ENCODE measurements at regions not wholly inside any gene's neighbourhood (a gene's known extent, or its start where the extent isn't known, plus 50 kb on each side); places are given as distances from the start of the nearest gene placed in this dataset.

DNA sequence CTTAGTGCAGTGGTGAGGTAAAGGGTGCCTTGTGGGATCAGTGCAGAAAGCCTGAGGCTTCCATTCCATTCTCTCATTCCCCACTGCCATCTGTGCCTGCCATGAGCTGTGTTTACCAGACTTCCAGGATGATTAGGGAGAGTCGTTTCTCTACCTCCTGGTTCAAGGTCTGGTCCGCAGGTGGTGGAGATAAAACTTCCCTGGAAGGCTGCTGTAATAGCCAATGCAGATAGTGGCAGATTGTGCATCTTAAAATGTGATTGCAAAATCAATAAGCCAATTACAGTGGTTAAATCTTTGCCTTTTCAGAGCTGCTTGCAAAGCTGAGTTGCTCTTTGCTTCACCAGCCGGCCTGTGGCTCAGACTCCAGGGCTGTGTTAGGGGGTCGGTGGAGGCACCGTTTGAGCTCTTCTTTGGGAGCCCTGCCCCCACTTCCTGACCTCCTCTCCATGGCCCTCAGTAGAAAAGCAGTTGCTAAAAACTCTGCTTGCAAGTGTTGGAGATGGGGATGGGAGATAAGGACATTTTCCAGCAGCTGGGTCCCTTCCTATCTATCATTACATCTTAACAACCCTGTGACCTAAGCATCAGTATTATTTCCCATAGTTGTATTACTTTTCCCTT lies 95.2 kb upstream of the HS6ST1 start:
- Mint-ChIP-seq H3K27me3 (ENCODE audit: low read depth) (no peaks in the 10 kb centered on the region), H3K4me1 (peaks cover 21% of the 10 kb centered on the region), H3K4me3 (no peak overlapping the region), H3K36me3 (peaks cover 6% of the 10 kb centered on the region; the same call in 1 of the 2 replicates), H3K9me3 (peaks cover 9% of the 10 kb centered on the region), H3K27ac (no peak overlapping the region)
- DNase-seq (ENCODE audit: low spot score), result no peak
- CTCF ChIA-PET, result interaction anchor here (0.9 to 1.3 kb wide), 3 partner anchors 26 to 123 kb away, joined by 3 read pairs; no protein-coding TSS in a partner anchor
- peak; percentile 58 for ATAC-seq
- TF ChIP-seq, protein P1, sequence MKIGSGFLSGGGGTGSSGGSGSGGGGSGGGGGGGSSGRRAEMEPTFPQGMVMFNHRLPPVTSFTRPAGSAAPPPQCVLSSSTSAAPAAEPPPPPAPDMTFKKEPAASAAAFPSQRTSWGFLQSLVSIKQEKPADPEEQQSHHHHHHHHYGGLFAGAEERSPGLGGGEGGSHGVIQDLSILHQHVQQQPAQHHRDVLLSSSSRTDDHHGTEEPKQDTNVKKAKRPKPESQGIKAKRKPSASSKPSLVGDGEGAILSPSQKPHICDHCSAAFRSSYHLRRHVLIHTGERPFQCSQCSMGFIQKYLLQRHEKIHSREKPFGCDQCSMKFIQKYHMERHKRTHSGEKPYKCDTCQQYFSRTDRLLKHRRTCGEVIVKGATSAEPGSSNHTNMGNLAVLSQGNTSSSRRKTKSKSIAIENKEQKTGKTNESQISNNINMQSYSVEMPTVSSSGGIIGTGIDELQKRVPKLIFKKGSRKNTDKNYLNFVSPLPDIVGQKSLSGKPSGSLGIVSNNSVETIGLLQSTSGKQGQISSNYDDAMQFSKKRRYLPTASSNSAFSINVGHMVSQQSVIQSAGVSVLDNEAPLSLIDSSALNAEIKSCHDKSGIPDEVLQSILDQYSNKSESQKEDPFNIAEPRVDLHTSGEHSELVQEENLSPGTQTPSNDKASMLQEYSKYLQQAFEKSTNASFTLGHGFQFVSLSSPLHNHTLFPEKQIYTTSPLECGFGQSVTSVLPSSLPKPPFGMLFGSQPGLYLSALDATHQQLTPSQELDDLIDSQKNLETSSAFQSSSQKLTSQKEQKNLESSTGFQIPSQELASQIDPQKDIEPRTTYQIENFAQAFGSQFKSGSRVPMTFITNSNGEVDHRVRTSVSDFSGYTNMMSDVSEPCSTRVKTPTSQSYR (CRISPR knock-in tag; IDR thresholded peaks at IDR 0.05), result no peak
- TF ChIP-seq, protein P2, sequence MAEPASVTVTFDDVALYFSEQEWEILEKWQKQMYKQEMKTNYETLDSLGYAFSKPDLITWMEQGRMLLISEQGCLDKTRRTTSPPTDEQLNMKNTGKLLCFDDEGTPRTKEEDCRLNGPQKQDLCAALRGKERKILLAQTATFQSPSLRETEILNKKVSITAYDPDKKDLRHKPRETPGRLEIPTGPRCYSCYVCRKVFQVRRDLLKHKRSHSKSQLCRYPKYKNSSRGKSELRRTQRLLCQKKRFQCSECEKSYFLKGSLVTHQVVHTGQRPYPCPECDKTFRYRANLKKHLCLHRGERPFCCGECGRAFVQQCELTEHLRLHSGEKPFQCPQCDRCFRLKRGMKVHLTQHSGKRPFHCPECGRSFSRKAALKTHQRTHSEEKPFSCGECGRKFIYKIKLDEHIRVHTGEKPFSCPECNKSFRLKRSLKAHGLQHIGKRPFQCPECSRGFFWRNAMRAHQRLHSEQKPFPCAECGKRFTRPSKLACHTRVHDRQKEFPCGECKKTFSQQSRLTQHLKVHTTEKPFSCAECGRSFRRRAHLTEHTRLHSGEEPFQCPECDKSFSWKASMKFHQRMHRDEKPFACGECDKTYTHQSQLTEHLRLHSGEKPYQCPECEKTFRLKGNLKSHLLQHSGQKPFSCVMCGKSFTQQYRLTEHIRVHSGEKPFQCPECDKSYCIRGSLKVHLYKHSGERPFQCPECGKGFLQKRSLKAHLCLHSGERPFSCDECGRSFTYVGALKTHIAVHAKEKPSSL (CRISPR knock-in tag; conservative IDR thresholded peaks at IDR 0.05), result no peak
- TF ChIP-seq RELA (CRISPR knock-in tag; IDR thresholded peaks at IDR 0.05; ENCODE audit: borderline replicate concordance) (no peak), PRRX2 (CRISPR knock-in tag; IDR thresholded peaks at IDR 0.05) (no peak), SMAD4 (CRISPR knock-in tag; IDR thresholded peaks at IDR 0.05) (no peak), TEAD4 (CRISPR knock-in tag; IDR thresholded peaks at IDR 0.05) (no peak), SMAD3 (CRISPR knock-in tag; IDR thresholded peaks at IDR 0.05; ENCODE audit: borderline replicate concordance) (no peak), NFE2L1 (CRISPR knock-in tag; IDR thresholded peaks at IDR 0.05) (no peak), ZNF423 (CRISPR knock-in tag; IDR thresholded peaks at IDR 0.05) (no peak), CREB1 (CRISPR knock-in tag; IDR thresholded peaks at IDR 0.05) (no peak)
- TF ChIP-seq, protein P3, sequence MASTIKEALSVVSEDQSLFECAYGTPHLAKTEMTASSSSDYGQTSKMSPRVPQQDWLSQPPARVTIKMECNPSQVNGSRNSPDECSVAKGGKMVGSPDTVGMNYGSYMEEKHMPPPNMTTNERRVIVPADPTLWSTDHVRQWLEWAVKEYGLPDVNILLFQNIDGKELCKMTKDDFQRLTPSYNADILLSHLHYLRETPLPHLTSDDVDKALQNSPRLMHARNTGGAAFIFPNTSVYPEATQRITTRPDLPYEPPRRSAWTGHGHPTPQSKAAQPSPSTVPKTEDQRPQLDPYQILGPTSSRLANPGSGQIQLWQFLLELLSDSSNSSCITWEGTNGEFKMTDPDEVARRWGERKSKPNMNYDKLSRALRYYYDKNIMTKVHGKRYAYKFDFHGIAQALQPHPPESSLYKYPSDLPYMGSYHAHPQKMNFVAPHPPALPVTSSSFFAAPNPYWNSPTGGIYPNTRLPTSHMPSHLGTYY (CRISPR knock-in tag; IDR thresholded peaks at IDR 0.05), result no peak
- TF ChIP-seq, protein P4, sequence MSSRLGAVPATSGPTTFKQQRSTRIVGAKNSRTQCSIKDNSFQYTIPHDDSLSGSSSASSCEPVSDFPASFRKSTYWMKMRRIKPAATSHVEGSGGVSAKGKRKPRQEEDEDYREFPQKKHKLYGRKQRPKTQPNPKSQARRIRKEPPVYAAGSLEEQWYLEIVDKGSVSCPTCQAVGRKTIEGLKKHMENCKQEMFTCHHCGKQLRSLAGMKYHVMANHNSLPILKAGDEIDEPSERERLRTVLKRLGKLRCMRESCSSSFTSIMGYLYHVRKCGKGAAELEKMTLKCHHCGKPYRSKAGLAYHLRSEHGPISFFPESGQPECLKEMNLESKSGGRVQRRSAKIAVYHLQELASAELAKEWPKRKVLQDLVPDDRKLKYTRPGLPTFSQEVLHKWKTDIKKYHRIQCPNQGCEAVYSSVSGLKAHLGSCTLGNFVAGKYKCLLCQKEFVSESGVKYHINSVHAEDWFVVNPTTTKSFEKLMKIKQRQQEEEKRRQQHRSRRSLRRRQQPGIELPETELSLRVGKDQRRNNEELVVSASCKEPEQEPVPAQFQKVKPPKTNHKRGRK (CRISPR knock-in tag; IDR thresholded peaks at IDR 0.05; ENCODE audit: borderline replicate concordance), result no peak
- TF ChIP-seq, protein P5, sequence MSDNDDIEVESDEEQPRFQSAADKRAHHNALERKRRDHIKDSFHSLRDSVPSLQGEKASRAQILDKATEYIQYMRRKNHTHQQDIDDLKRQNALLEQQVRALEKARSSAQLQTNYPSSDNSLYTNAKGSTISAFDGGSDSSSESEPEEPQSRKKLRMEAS (CRISPR knock-in tag; IDR thresholded peaks at IDR 0.05), result no peak
- TF ChIP-seq, protein P6, sequence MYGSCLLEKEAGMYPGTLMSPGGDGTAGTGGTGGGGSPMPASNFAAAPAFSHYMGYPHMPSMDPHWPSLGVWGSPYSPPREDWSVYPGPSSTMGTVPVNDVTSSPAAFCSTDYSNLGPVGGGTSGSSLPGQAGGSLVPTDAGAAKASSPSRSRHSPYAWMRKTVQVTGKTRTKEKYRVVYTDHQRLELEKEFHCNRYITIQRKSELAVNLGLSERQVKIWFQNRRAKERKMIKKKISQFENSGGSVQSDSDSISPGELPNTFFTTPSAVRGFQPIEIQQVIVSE (CRISPR knock-in tag; IDR thresholded peaks at IDR 0.05; ENCODE audit: borderline replicate concordance), result no peak
- TF ChIP-seq, protein P7, sequence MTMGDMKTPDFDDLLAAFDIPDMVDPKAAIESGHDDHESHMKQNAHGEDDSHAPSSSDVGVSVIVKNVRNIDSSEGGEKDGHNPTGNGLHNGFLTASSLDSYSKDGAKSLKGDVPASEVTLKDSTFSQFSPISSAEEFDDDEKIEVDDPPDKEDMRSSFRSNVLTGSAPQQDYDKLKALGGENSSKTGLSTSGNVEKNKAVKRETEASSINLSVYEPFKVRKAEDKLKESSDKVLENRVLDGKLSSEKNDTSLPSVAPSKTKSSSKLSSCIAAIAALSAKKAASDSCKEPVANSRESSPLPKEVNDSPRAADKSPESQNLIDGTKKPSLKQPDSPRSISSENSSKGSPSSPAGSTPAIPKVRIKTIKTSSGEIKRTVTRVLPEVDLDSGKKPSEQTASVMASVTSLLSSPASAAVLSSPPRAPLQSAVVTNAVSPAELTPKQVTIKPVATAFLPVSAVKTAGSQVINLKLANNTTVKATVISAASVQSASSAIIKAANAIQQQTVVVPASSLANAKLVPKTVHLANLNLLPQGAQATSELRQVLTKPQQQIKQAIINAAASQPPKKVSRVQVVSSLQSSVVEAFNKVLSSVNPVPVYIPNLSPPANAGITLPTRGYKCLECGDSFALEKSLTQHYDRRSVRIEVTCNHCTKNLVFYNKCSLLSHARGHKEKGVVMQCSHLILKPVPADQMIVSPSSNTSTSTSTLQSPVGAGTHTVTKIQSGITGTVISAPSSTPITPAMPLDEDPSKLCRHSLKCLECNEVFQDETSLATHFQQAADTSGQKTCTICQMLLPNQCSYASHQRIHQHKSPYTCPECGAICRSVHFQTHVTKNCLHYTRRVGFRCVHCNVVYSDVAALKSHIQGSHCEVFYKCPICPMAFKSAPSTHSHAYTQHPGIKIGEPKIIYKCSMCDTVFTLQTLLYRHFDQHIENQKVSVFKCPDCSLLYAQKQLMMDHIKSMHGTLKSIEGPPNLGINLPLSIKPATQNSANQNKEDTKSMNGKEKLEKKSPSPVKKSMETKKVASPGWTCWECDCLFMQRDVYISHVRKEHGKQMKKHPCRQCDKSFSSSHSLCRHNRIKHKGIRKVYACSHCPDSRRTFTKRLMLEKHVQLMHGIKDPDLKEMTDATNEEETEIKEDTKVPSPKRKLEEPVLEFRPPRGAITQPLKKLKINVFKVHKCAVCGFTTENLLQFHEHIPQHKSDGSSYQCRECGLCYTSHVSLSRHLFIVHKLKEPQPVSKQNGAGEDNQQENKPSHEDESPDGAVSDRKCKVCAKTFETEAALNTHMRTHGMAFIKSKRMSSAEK (CRISPR knock-in tag; IDR thresholded peaks at IDR 0.05; ENCODE audit: borderline replicate concordance), result no peak
- POLR2A ChIA-PET, result no interaction called here
